CD4-positive, alpha-beta T cell treated with Interleukin-17A for 1 hour (primary cell): ENCODE measurements at regions not wholly inside any gene's neighbourhood (a gene's known extent, or its start where the extent isn't known, plus 50 kb on each side); places are given as distances from the start of the nearest gene placed in this dataset.
"Not testable (repeated sequence)": the region's sequence is repeated elsewhere in the genome, so short reads cannot be mapped to it uniquely, and the experiment has no call there.

Experiments used
- DNase-seq: peaks from one replicate; pipeline ENCODE4 v3.0.0-alpha.2; 2020

DNA sequence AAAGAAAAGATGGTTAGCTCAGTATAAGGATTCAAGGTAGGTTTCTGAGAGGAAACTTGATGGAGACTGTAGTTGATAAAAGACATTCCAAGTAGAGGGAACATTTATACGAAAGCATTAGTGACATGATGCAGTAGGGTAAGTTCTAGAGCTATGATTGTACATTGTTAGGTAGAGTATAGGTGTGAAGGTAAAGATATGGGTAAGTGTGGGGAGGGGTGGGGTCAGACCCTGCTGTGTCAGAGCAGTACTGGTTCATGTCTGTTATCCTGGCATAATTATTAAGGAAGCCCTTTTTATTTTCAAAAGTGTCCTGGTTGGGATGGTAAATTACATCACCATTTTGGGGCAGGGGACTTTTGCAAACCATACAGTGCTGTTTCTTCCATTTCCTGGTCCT, 635.8 kb downstream of the COL12A1 start:
- DNase-seq = no peak

GRCh38 chr6:74568861-74569260, 637.0 kb downstream of the COL12A1 start:
- no peak for DNase-seq

DNA sequence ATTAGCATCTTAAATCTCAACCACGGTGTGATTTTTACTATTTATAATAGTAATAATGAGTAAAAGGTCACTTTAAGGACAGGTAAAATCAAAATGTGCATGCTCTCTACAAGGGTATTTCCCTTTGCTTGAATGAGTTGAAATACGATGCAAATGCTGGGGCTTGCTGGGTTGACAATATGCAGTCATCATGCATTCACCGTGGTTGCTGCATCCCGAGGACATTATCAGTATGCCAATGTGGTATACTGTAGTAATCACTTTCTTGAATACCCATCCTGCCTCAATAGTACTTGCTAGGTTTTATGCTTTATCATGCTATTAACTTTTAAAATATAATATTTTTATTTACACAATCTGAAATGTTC, 637.9 kb downstream of the COL12A1 start:
- DNase-seq = not testable (repeated sequence)

- DNase-seq = no peak
Observed at GRCh38 chr6:74567281-74567922, 638.5 kb downstream of the COL12A1 start.

DNA sequence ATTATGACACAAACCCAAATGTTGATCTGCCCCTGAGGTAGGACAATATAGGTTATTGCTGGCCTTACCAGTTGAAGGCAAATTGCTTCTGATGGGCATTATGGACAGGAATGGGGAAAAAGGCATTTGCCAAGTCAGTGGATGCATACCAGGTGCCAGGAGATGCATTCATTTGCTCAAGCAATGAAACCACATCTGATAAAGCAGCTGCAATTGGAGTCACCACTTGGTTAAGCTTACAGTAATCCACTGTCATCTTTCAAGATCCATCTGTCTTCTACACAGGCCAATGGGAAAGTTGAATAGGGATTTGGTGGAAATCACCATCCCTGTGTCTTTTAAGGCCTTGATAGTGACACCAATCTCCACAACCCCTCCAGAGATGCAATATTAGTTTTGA, 648.6 kb downstream of the COL12A1 start:
- DNase-seq = no peak

GRCh38 chr6:74554041-74554440, 651.8 kb downstream of the COL12A1 start:
- no peak for DNase-seq

GRCh38 chr6:74551896-74552295, 654.0 kb downstream of the COL12A1 start:
- DNase-seq = no peak

DNA sequence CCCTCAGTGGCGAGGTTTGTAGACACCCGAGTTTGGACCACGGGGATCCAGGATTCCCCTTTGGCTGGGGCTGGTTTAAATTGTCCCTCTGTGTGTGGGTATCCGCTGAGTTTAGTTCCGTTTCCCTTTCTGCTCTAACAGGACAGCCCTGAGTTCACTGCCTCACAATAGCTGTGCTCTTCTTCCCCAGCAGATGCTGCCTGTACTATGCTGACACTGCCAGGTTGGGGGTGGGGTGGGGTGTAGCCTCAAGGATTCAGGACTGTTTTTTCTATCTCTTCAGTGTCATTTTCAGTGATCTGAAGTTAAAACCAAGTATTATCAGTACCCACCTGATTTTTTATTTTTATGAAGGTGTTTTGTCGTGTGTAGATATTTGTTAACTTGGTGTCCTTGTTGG, 655.0 kb downstream of the COL12A1 start:
- DNase-seq = no peak

- no peak for DNase-seq
Observed at GRCh38 chr6:74549746-74550145, 656.1 kb downstream of the COL12A1 start.

DNA sequence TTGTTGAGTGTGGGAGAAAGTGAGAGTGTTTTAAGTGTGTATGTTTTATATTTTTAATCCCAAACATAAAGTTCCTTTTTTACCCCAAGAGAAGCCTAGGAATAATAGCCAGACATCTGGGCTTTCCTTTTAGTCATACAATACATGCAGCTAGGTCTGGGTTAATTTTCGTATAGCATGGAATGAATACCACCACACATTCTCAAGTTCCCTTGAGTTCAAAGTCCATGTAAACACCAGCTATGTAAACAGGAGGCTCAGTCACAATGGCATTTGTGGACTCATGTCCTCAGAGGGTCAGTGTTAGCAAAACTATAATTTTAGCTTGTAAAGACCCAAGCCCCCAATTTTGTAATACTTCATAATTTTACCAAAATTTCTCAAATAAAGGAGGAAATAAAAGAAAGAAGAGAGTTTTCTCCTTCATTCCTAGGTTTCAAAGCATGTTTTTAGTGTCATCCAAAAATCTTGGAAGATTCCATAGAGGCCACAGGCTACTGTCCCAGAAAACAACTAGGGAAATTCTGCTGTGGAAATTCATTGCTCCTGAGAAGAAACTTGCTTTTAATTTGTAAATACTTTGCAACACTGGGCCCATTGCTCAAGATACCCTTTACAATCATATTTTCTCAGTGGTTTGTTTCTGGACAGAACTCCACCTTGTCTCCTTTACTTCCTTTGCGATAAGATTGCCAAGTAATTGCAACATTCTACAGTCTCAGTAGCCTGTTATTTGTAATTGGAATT, 671.2 kb downstream of the COL12A1 start:
- DNase-seq = no peak

DNA sequence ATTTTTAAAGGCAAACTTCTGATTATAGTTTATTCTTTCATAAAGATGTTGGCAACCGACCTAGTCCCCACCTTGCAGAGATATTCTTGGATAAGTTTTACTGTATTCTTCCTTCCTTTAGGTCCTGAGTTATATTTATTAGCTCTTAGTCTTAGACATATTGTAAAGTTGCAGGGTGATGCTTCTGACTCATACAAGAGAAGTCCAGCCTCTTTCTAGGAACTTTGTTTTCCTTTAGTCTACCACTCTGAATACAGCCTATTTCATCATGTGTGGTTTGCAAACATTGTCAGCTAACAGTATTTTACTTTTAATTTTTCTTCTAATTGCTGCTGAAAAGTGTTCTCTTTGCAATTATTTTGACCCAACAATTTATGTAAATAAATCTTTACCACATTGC, 686.7 kb downstream of the COL12A1 start:
- DNase-seq = no peak

- no peak for DNase-seq
Observed at GRCh38 chr6:74518035-74518434, 687.8 kb downstream of the COL12A1 start.

DNA sequence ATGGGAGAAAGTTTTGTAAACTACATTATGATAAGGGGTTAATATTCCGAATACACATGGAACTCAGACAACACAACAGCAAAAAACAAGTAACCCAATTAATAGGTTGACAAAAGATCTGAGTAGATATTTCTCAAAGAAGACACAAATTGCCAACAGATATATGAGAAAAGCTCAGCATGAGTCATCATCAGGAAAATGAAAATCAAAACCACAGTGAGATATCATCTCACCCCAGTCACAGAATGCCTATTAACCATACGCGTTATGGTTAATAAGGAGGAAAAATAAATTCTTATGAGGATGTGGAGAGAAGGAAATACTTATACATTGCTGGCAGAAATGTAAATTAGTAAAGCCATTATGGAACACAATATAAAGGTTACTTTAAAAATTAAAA, 695.0 kb downstream of the COL12A1 start:
- no peak for DNase-seq

GRCh38 chr6:74507649-74508048, 698.2 kb downstream of the COL12A1 start:
- no peak for DNase-seq

GRCh38 chr6:74505391-74505790, 700.5 kb downstream of the COL12A1 start:
- DNase-seq = no peak

GRCh38 chr6:74504941-74505340, 700.9 kb downstream of the COL12A1 start:
- DNase-seq = no peak

- no peak for DNase-seq
Observed at GRCh38 chr6:74492587-74492986, 713.3 kb downstream of the COL12A1 start.

DNA sequence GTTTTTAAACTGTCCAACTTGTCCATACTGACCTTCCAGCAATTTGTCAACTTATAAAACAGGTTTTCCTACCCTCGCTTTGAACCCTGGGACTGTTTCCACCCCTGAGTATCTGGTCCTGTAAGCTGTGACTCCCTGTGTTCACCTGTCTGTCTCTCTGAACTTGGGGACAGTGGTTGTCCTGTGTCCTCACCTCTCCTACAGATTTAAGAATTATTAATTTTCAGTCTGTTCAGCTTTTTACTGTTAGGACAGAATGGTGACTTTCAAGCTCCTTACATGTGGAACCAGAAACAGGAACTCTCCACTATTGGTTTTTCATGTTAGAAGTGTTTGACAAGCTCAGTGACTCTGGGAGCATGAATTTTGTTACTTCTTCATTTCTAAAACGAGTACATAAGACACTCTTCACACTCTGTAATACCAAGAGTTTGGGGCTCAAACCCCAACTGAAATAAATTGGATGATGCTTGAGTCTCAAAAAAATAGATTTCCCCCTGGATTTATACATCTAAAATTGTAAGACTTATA, 713.9 kb downstream of the COL12A1 start:
- DNase-seq = no peak

GRCh38 chr6:74488726-74489125, 717.1 kb downstream of the COL12A1 start:
- not testable (repeated sequence) for DNase-seq

DNA sequence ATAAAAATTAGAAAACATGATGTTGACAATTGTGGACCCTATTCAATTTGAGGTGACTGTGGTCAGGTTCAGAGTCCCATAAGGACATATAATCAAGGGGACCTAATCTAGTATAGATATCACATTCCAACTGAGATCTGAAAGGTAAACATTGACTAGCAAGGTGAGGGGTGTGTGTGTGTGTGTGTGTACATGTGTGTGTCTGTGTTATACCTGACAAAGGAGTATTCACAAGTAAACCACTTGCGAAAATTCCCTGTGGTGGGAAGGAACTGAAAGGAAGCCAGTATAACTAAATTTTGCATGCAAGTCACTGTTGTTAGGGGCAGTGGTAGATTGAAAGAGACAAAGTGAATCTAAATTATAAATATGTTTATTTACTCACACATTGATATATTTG, 723.7 kb downstream of the COL12A1 start:
- no peak for DNase-seq

DNA sequence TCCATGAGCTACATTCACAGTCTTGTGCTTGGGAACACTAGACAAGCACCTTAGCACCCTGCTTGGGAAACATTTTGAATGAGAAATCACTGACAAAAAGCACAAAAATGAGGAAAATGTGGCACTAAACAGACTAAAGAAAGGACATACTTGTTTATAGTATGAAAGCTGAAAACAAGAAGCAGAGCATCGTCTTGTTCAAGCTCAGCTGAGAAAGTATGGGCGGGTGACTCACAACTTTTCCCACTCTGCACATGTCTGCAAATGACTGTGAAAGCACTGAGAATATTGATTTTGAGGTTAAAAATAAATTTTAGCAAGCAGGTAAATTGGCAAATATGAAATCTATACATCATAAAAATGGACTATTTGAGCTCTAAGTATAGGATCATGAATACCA, 725.3 kb downstream of the COL12A1 start:
- no peak for DNase-seq

DNA sequence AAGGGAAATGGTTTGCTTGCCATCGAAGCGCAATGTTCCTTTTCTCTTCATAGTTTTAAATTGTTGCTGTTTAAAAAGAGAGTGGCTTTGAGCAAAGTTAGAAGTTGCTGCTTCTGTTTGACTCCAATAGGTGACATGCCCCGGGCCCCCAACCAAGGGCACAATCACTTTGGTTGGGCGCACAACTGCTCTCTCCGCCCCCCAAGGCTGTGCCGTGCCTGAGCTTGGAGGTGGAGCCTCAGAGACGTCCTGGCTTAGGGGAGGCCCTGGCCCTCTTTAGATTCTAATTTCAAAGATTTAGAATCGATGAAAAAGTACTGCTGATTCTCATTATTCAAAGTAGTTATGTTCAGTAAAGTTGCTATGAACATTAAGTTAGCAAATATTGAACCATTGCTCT, 725.9 kb downstream of the COL12A1 start:
- DNase-seq = no peak

DNA sequence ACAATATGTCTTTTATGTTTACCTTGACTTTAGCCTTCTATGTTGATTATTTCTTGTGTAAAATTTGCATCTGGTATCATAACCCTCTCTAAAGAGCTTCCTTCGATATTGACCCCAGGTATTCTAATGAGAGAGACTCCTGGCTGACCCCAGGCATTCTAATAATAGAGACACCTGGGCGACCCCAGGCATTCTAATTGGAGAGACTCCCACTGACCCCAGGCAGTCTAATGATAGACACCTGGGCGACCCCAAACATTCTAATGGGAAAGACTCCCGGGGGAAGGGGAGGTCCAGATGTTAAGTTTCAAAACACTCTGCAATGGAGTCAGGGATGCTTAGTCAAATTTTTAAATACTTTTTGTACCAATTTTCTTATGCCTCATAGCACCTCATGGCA, 726.4 kb downstream of the COL12A1 start:
- no peak for DNase-seq

DNA sequence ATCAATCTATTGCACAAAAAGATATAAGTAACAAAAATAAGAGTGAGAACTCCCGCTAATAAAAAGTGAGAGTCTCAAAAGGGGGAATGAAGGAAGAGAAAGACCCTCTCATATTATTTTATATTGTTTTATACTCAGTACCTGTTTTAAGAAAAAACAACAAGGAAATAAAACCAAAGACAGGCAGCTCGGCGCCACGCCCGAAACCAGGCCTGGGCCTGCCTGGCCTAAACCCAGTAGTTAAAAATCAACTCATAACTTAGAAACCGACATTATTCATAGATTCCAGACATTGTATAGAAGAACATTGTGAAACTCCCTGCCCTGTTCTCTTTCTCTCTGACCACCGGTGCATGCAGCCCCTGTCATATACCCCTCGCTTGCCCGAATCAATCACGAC, 731.8 kb downstream of the COL12A1 start:
- not testable (repeated sequence) for DNase-seq

DNA sequence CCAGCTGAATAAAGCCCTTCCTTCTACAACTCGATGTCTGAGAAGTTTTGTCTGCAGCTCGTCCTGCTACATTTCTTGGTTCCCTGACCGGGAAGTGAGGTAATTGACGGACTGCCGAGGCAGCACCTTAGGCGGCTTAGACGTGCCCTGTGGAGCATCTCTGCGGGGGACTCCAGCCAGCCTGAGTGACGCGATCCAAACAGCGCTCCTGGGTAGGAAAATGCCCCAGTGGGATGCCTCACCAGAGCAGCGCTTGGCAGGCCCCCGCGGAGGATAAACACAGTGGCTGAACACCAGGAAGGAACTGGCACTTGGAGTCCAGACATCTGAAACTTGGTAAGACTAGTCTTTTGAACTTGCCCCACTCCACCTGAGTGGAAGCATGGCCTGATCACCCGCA, 737.3 kb downstream of the COL12A1 start:
- DNase-seq = not testable (repeated sequence)
